Testis (tissue), 2 donors: ENCODE measurements at regions not wholly inside any gene's neighbourhood (a gene's known extent, or its start where the extent isn't known, plus 50 kb on each side); places are given as distances from the start of the nearest gene placed in this dataset.

Experiments
- POLR2A ChIP-seq: fragments of 450-650 bp; IDR thresholded peaks from one replicate; pipeline ENCODE4 v1.6.1; 2017; ENCODE audit warnings: antibody characterized with exemption, mild to moderate bottlenecking, moderate library complexity
- TF ChIP-seq, protein P1 (sequence below), 3 experiments: fragments of 450-650 bp in 2 of 3; fragments of 200-600 bp in 1 of 3; sonication (generic) in 1 of 3; IDR thresholded peaks; one replicate each; pipeline ENCODE4 v1.5.1; 2016 to 2019; ENCODE audit warnings: antibody characterized with exemption in 3 of 3, mild to moderate bottlenecking in 2 of 3, moderate library complexity in 1 of 3

DNA sequence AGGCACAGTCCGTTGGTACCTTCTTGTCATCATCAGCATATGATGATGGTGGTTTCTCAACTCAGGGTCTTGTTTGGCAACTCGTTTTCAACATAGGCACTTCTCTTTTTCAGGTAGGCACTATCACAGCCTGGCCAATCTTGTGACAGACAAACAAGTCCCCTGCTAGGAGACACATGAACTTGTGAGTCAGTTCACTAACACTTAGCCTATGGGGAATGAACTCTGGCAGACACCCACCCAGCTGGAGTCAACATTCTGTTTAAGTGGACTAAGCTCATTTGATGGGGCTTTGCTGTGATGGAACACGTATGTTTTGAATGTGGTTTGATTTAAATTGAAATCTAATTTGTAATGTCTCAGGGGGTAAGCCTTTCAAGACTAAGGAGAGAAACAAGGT is 100.7 kb upstream of the MAMLD1 start:
- TF ChIP-seq, protein P1, sequence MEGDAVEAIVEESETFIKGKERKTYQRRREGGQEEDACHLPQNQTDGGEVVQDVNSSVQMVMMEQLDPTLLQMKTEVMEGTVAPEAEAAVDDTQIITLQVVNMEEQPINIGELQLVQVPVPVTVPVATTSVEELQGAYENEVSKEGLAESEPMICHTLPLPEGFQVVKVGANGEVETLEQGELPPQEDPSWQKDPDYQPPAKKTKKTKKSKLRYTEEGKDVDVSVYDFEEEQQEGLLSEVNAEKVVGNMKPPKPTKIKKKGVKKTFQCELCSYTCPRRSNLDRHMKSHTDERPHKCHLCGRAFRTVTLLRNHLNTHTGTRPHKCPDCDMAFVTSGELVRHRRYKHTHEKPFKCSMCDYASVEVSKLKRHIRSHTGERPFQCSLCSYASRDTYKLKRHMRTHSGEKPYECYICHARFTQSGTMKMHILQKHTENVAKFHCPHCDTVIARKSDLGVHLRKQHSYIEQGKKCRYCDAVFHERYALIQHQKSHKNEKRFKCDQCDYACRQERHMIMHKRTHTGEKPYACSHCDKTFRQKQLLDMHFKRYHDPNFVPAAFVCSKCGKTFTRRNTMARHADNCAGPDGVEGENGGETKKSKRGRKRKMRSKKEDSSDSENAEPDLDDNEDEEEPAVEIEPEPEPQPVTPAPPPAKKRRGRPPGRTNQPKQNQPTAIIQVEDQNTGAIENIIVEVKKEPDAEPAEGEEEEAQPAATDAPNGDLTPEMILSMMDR (IDR thresholded peaks at IDR 0.05) = no peak
- TF ChIP-seq POLR2A = no peak
